WTC11 (cell line): ENCODE measurements at regions not wholly inside any gene's neighbourhood (a gene's known extent, or its start where the extent isn't known, plus 50 kb on each side); places are given as distances from the start of the nearest gene placed in this dataset.
"Not testable (repeated sequence)": the region's sequence is repeated elsewhere in the genome, so short reads cannot be mapped to it uniquely, and the experiment has no call there.

Experiments used
- ATAC-seq: fragments of 200-7000 bp; cut with Tn5 transposase; 2 replicates; pipeline ENCODE4 v1.10.0; 2021; ENCODE audit warnings: mild to moderate bottlenecking, moderate library complexity
- CTCF ChIA-PET: fragments of 300-600 bp; sonication (Branson Sonifier 250); formaldehyde crosslinking; loops from one replicate; lab custom pipeline; 2021; ENCODE audit warnings: antibody characterized with exemption; lab: Charles Lee
- POLR2A ChIA-PET: fragments of 350-600 bp; sonication (Branson Sonifier 250); formaldehyde crosslinking; loops from one replicate; lab custom pipeline; 2021; ENCODE audit warnings: antibody characterized with exemption; lab: Charles Lee
- DNase-seq: peaks from one replicate; pipeline ENCODE4 v3.0.0; 2021; ENCODE audit warnings: low spot score
- H3K27ac Mint-ChIP-seq: 2 replicates; pipeline ENCODE4 v1.8.0; 2021; ENCODE audit warnings: mixed read lengths
- H3K27me3 Mint-ChIP-seq: 2 replicates; pipeline ENCODE4 v1.8.0; 2021; ENCODE audit warnings: low read depth, mild to moderate bottlenecking, moderate library complexity, mixed read lengths
- H3K36me3 Mint-ChIP-seq: 2 replicates; pipeline ENCODE4 v1.8.0; 2021; ENCODE audit warnings: mixed read lengths
- H3K4me1 Mint-ChIP-seq: 2 replicates; pipeline ENCODE4 v1.8.0; 2022; ENCODE audit warnings: mixed read lengths
- H3K4me3 Mint-ChIP-seq: 2 replicates; pipeline ENCODE4 v1.8.0; 2021; ENCODE audit warnings: mild to moderate bottlenecking, moderate library complexity, mixed read lengths
- H3K9me3 Mint-ChIP-seq: 2 replicates; pipeline ENCODE4 v1.8.0; 2021; ENCODE audit warnings: mixed read lengths
- ATF1 ChIP-seq: sonication (generic); formaldehyde crosslinking; IDR thresholded peaks from 2 replicates; pipeline ENCODE4 v1.8.1; 2023; ENCODE audit warnings: mild to moderate bottlenecking, moderate library complexity, missing genetic modification reagents
- EMX1 ChIP-seq: fragments of 250-450 bp; sonication (Bioruptor Pico); IDR thresholded peaks from 2 replicates; pipeline ENCODE4 v1.8.0; 2021; ENCODE audit warnings: mild to moderate bottlenecking
- ETV6 ChIP-seq: sonication (generic); formaldehyde crosslinking; IDR thresholded peaks from 2 replicates; pipeline ENCODE4 v1.8.1; 2022; ENCODE audit warnings: mild to moderate bottlenecking, missing genetic modification reagents
- NR1H2 ChIP-seq: sonication (generic); formaldehyde crosslinking; IDR thresholded peaks from 2 replicates; pipeline ENCODE4 v1.9.0; 2021; ENCODE audit warnings: mild to moderate bottlenecking, moderate library complexity, missing genetic modification reagents
- NR2C2 ChIP-seq: sonication (generic); formaldehyde crosslinking; IDR thresholded peaks from 2 replicates; pipeline ENCODE4 v1.8.0; 2022; ENCODE audit warnings: mild to moderate bottlenecking, missing genetic modification reagents
- SMAD3 ChIP-seq: sonication (generic); formaldehyde crosslinking; IDR thresholded peaks from 2 replicates; pipeline ENCODE4 v1.8.0; 2022; ENCODE audit warnings: missing genetic modification reagents, mild to moderate bottlenecking, borderline replicate concordance
- TEAD4 ChIP-seq: sonication (generic); formaldehyde crosslinking; IDR thresholded peaks from 2 replicates; pipeline ENCODE4 v1.8.0; 2022; ENCODE audit warnings: mild to moderate bottlenecking, missing genetic modification reagents
- ZBTB21 ChIP-seq: sonication (generic); formaldehyde crosslinking; IDR thresholded peaks from 2 replicates; pipeline ENCODE4 v1.8.1; 2023; ENCODE audit warnings: mild to moderate bottlenecking, missing genetic modification reagents, borderline replicate concordance
- ZNF219 ChIP-seq: sonication (generic); formaldehyde crosslinking; IDR thresholded peaks from 2 replicates; pipeline ENCODE4 v1.8.0; 2023; ENCODE audit warnings: missing genetic modification reagents, mild to moderate bottlenecking, borderline replicate concordance
- ZNF416 ChIP-seq: fragments of 250-450 bp; sonication (Bioruptor Pico); IDR thresholded peaks from 2 replicates; pipeline ENCODE4 v1.9.0; 2021; ENCODE audit warnings: mild to moderate bottlenecking, inconsistent platforms
- TF ChIP-seq, protein P1 (sequence below): sonication (generic); formaldehyde crosslinking; IDR thresholded peaks from 2 replicates; pipeline ENCODE4 v1.8.1; 2023; ENCODE audit warnings: mild to moderate bottlenecking, missing genetic modification reagents
- TF ChIP-seq, protein P2 (sequence below): sonication (generic); formaldehyde crosslinking; IDR thresholded peaks from 2 replicates; pipeline ENCODE4 v1.8.1; 2023; ENCODE audit warnings: mild to moderate bottlenecking, missing genetic modification reagents, moderate library complexity
- TF ChIP-seq, protein P3 (sequence below): fragments of 250-450 bp; sonication (Bioruptor Pico); IDR thresholded peaks from 2 replicates; pipeline ENCODE4 v1.8.0; 2021; ENCODE audit warnings: mild to moderate bottlenecking
- TF ChIP-seq, protein P4 (sequence below): sonication (generic); formaldehyde crosslinking; IDR thresholded peaks from 2 replicates; pipeline ENCODE4 v1.8.1; 2022; ENCODE audit warnings: low read depth, missing genetic modification reagents, borderline replicate concordance
- TF ChIP-seq, protein P5 (sequence below): sonication (generic); formaldehyde crosslinking; IDR thresholded peaks from 2 replicates; pipeline ENCODE4 v1.8.0; 2023; ENCODE audit warnings: missing genetic modification reagents, mild to moderate bottlenecking, borderline replicate concordance
- TF ChIP-seq, protein P6 (sequence below): sonication (generic); formaldehyde crosslinking; IDR thresholded peaks from 2 replicates; pipeline ENCODE4 v1.8.0; 2022; ENCODE audit warnings: mild to moderate bottlenecking, missing genetic modification reagents
- TF ChIP-seq, protein P7 (sequence below): sonication (generic); formaldehyde crosslinking; IDR thresholded peaks from 2 replicates; pipeline ENCODE4 v1.8.1; 2023; ENCODE audit warnings: mild to moderate bottlenecking, missing genetic modification reagents
- TF ChIP-seq, protein P8 (sequence below): sonication (generic); formaldehyde crosslinking; IDR thresholded peaks from 2 replicates; pipeline ENCODE4 v1.8.1; 2022; ENCODE audit warnings: mild to moderate bottlenecking, missing genetic modification reagents, moderate library complexity, borderline replicate concordance

DNA sequence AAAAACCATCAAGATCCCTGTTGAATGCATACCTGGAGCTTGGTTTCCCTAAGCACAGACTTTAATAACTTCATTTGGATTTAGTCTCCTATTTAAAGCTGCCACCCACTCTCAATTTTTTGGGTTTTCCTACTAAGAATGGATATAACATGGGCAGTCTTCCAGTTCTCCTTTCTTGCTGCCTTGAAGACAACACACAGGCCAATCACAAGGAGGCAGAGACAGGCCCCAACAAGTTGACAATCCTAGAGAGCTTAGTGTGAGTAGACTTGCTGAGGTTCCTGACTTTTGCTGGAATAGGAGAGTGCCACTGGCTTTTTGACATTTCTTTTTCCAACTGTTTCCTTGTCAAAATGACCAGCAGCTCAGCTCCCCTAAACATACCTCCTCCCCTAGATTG lies 112.3 kb upstream of the ESR1 start:
- H3K36me3 Mint-ChIP-seq = no peaks in the 10 kb centered on the region
- H3K27me3 Mint-ChIP-seq = no peaks in the 10 kb centered on the region
- peaks cover 18% of the 10 kb centered on the region for H3K4me1 Mint-ChIP-seq
- ChIA-PET CTCF (no interaction called here), POLR2A (no interaction called here)
- DNase-seq (no peak), ATAC-seq (no peak)
- no peak for TF ChIP-seq NR1H2 (CRISPR knock-in tag)
- TF ChIP-seq ATF1 (CRISPR knock-in tag) = no peak
- TF ChIP-seq, protein P1, sequence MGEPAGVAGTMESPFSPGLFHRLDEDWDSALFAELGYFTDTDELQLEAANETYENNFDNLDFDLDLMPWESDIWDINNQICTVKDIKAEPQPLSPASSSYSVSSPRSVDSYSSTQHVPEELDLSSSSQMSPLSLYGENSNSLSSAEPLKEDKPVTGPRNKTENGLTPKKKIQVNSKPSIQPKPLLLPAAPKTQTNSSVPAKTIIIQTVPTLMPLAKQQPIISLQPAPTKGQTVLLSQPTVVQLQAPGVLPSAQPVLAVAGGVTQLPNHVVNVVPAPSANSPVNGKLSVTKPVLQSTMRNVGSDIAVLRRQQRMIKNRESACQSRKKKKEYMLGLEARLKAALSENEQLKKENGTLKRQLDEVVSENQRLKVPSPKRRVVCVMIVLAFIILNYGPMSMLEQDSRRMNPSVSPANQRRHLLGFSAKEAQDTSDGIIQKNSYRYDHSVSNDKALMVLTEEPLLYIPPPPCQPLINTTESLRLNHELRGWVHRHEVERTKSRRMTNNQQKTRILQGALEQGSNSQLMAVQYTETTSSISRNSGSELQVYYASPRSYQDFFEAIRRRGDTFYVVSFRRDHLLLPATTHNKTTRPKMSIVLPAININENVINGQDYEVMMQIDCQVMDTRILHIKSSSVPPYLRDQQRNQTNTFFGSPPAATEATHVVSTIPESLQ = no peak
- TF ChIP-seq ZNF416 (CRISPR knock-in tag) = no peak
- TF ChIP-seq ZNF219 = no peak
- TF ChIP-seq, protein P2, sequence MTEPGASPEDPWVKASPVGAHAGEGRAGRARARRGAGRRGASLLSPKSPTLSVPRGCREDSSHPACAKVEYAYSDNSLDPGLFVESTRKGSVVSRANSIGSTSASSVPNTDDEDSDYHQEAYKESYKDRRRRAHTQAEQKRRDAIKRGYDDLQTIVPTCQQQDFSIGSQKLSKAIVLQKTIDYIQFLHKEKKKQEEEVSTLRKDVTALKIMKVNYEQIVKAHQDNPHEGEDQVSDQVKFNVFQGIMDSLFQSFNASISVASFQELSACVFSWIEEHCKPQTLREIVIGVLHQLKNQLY = no peak
- no peak for TF ChIP-seq SMAD3
- TF ChIP-seq, protein P3, sequence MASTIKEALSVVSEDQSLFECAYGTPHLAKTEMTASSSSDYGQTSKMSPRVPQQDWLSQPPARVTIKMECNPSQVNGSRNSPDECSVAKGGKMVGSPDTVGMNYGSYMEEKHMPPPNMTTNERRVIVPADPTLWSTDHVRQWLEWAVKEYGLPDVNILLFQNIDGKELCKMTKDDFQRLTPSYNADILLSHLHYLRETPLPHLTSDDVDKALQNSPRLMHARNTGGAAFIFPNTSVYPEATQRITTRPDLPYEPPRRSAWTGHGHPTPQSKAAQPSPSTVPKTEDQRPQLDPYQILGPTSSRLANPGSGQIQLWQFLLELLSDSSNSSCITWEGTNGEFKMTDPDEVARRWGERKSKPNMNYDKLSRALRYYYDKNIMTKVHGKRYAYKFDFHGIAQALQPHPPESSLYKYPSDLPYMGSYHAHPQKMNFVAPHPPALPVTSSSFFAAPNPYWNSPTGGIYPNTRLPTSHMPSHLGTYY (CRISPR knock-in tag) = no peak
- TF ChIP-seq, protein P4, sequence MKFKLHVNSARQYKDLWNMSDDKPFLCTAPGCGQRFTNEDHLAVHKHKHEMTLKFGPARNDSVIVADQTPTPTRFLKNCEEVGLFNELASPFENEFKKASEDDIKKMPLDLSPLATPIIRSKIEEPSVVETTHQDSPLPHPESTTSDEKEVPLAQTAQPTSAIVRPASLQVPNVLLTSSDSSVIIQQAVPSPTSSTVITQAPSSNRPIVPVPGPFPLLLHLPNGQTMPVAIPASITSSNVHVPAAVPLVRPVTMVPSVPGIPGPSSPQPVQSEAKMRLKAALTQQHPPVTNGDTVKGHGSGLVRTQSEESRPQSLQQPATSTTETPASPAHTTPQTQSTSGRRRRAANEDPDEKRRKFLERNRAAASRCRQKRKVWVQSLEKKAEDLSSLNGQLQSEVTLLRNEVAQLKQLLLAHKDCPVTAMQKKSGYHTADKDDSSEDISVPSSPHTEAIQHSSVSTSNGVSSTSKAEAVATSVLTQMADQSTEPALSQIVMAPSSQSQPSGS (CRISPR knock-in tag) = no peak
- no peak for TF ChIP-seq TEAD4 (CRISPR knock-in tag)
- TF ChIP-seq, protein P5, sequence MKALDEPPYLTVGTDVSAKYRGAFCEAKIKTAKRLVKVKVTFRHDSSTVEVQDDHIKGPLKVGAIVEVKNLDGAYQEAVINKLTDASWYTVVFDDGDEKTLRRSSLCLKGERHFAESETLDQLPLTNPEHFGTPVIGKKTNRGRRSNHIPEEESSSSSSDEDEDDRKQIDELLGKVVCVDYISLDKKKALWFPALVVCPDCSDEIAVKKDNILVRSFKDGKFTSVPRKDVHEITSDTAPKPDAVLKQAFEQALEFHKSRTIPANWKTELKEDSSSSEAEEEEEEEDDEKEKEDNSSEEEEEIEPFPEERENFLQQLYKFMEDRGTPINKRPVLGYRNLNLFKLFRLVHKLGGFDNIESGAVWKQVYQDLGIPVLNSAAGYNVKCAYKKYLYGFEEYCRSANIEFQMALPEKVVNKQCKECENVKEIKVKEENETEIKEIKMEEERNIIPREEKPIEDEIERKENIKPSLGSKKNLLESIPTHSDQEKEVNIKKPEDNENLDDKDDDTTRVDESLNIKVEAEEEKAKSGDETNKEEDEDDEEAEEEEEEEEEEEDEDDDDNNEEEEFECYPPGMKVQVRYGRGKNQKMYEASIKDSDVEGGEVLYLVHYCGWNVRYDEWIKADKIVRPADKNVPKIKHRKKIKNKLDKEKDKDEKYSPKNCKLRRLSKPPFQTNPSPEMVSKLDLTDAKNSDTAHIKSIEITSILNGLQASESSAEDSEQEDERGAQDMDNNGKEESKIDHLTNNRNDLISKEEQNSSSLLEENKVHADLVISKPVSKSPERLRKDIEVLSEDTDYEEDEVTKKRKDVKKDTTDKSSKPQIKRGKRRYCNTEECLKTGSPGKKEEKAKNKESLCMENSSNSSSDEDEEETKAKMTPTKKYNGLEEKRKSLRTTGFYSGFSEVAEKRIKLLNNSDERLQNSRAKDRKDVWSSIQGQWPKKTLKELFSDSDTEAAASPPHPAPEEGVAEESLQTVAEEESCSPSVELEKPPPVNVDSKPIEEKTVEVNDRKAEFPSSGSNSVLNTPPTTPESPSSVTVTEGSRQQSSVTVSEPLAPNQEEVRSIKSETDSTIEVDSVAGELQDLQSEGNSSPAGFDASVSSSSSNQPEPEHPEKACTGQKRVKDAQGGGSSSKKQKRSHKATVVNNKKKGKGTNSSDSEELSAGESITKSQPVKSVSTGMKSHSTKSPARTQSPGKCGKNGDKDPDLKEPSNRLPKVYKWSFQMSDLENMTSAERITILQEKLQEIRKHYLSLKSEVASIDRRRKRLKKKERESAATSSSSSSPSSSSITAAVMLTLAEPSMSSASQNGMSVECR (CRISPR knock-in tag) = no peak
- no peak for TF ChIP-seq ZBTB21
- TF ChIP-seq, protein P6, sequence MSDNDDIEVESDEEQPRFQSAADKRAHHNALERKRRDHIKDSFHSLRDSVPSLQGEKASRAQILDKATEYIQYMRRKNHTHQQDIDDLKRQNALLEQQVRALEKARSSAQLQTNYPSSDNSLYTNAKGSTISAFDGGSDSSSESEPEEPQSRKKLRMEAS (CRISPR knock-in tag) = no peak
- no peak for TF ChIP-seq NR2C2 (CRISPR knock-in tag)
- no peak for TF ChIP-seq EMX1 (CRISPR knock-in tag)
- TF ChIP-seq, protein P7, sequence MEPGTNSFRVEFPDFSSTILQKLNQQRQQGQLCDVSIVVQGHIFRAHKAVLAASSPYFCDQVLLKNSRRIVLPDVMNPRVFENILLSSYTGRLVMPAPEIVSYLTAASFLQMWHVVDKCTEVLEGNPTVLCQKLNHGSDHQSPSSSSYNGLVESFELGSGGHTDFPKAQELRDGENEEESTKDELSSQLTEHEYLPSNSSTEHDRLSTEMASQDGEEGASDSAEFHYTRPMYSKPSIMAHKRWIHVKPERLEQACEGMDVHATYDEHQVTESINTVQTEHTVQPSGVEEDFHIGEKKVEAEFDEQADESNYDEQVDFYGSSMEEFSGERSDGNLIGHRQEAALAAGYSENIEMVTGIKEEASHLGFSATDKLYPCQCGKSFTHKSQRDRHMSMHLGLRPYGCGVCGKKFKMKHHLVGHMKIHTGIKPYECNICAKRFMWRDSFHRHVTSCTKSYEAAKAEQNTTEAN (CRISPR knock-in tag) = no peak
- TF ChIP-seq, protein P8, sequence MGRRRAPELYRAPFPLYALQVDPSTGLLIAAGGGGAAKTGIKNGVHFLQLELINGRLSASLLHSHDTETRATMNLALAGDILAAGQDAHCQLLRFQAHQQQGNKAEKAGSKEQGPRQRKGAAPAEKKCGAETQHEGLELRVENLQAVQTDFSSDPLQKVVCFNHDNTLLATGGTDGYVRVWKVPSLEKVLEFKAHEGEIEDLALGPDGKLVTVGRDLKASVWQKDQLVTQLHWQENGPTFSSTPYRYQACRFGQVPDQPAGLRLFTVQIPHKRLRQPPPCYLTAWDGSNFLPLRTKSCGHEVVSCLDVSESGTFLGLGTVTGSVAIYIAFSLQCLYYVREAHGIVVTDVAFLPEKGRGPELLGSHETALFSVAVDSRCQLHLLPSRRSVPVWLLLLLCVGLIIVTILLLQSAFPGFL (CRISPR knock-in tag) = no peak
- TF ChIP-seq ETV6 = no peak
- H3K4me3 Mint-ChIP-seq = no peak overlapping the region
- no peak overlapping the region for H3K27ac Mint-ChIP-seq
- H3K9me3 Mint-ChIP-seq = no peaks in the 10 kb centered on the region

DNA sequence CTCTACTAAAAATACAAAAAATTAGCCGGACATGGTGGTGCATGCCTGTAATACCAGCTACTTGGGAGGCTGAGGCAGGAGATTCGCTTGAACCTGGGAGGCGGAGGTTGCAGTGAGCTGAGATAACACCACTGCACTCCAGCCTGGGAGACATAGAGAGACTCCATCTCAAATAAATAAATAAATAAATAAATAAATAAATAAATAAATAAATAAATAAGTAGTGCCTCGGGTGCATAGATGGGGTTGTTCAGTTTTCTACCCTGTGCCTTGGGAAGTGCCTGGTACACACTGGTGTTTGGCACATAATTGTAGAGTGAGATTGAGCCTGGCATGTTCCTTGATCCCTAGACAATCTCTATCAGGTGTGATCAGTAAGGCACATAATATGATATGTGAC lies 111.2 kb upstream of the ESR1 start:
- H3K27ac Mint-ChIP-seq, CTCF ChIA-PET, H3K9me3 Mint-ChIP-seq, H3K36me3 Mint-ChIP-seq, DNase-seq, H3K4me3 Mint-ChIP-seq, H3K27me3 Mint-ChIP-seq, ATAC-seq, POLR2A ChIA-PET: not testable (repeated sequence)
- H3K4me1 Mint-ChIP-seq = peaks cover 14% of the 10 kb centered on the region
